PFSK-1 (cell line): ENCODE measurements at regions not wholly inside any gene's neighbourhood (a gene's known extent, or its start where the extent isn't known, plus 50 kb on each side); places are given as distances from the start of the nearest gene placed in this dataset.

Source experiments
- FOXP2 ChIP-seq: optimal IDR thresholded peaks from 2 replicates; pipeline ENCODE3; 2011; ENCODE audit warnings: borderline replicate concordance, control low read depth, inconsistent platforms; ENCODE audit not compliant: insufficient read depth; ENCODE audit errors: extremely low read length, extremely low read depth
- POLR2AphosphoS5 ChIP-seq: IDR thresholded peaks from 2 replicates; pipeline ENCODE4 v1.6.1; 2012; ENCODE audit warnings: low read depth, mild to moderate bottlenecking, control low read depth, low read length, moderate library complexity
- SIN3A ChIP-seq: IDR thresholded peaks from 2 replicates; pipeline ENCODE4 v1.6.1; 2012; ENCODE audit warnings: mild to moderate bottlenecking, low read length, moderate library complexity, borderline replicate concordance; ENCODE audit not compliant: insufficient read depth
- TAF1 ChIP-seq: IDR thresholded peaks from 2 replicates; pipeline ENCODE4 v1.6.1; 2012; ENCODE audit warnings: low read length, control low read depth, borderline replicate concordance; ENCODE audit not compliant: insufficient read depth
- TF ChIP-seq, protein P1 (sequence below), 2 experiments: IDR thresholded peaks; 2 replicates each; pipeline versions ENCODE4 v1.6.1 to v1.8.0; 2011 to 2012; ENCODE audit warnings: low read depth in 2 of 2, low read length in 2 of 2, control low read depth in 1 of 2, inconsistent platforms in 1 of 2, mild to moderate bottlenecking in 1 of 2, moderate library complexity in 1 of 2; ENCODE audit not compliant: insufficient read depth in 1 of 2

DNA sequence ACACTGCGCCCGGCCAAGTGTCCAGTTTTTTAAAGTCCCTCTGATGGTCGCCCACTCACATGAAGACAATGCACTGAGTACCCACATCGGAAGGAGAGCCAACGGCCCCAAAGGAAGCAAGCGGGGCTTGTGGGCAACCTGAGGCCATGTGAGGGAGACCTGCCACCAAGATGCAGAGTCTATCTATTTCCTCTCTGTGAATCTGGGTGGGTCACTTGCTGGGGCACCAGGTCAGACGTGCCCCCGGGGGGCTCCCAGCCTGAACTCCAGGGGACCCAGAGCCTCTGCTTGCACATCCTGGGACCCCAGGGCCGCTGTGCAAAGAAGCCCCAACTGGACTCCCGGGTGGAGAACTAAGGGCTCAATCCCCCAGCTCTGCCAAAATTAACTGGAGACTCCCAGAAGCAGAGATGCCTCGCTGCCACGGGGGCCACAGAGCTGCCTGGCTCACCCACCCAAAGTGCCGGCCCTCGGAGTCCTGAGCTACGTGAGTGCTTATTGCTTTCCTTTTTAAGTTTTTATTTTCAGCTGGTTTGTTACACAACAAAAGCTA lies 106.4 kb downstream of the BRD1 start:
- no peak for TF ChIP-seq SIN3A
- no peak for TF ChIP-seq FOXP2
- TF ChIP-seq, protein P1, sequence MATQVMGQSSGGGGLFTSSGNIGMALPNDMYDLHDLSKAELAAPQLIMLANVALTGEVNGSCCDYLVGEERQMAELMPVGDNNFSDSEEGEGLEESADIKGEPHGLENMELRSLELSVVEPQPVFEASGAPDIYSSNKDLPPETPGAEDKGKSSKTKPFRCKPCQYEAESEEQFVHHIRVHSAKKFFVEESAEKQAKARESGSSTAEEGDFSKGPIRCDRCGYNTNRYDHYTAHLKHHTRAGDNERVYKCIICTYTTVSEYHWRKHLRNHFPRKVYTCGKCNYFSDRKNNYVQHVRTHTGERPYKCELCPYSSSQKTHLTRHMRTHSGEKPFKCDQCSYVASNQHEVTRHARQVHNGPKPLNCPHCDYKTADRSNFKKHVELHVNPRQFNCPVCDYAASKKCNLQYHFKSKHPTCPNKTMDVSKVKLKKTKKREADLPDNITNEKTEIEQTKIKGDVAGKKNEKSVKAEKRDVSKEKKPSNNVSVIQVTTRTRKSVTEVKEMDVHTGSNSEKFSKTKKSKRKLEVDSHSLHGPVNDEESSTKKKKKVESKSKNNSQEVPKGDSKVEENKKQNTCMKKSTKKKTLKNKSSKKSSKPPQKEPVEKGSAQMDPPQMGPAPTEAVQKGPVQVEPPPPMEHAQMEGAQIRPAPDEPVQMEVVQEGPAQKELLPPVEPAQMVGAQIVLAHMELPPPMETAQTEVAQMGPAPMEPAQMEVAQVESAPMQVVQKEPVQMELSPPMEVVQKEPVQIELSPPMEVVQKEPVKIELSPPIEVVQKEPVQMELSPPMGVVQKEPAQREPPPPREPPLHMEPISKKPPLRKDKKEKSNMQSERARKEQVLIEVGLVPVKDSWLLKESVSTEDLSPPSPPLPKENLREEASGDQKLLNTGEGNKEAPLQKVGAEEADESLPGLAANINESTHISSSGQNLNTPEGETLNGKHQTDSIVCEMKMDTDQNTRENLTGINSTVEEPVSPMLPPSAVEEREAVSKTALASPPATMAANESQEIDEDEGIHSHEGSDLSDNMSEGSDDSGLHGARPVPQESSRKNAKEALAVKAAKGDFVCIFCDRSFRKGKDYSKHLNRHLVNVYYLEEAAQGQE (IDR thresholded peaks at IDR 0.05; ENCODE audit: insufficient read depth in 1 of 2, low read depth in 2 of 2, low read length in 2 of 2): no peak
- no peak for TF ChIP-seq TAF1
- no peak for TF ChIP-seq POLR2AphosphoS5

DNA sequence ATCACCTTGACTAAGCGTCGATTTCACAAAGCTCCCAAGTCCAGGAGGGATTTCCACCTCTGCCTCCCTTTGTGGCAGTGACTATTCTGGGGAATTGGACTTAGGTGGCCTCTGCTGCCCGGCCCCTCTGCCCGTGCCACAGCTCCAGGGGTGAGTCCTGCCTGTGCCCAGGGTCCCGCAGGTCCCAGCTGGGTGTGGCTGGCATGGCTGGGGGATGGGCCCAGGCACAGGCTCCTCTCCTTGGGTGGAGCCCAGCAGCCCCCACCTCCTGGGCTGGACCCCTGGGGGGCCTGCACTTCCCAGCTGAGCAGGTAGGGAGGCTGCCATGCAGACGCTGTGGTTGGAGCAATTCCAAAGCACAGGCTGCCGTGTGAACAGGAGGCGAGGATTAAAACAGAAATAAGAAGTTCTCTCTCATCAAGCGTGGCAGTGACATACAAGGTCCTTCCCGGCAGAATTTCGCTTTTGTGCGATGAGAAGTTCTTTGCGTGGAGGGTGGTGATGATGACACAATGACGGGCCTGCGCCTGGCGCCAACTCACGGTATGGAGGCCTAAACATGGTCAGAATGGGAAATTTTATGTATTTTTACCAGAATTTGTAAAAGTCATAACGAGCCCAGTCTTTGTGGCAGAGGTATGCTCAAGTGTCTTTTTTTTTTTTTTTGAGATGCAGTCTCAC lies 107.3 kb downstream of the BRD1 start:
- TF ChIP-seq SIN3A (no peak), TAF1 (no peak), POLR2AphosphoS5 (no peak)

- TF ChIP-seq POLR2AphosphoS5: no peak
- TF ChIP-seq TAF1: no peak
- TF ChIP-seq SIN3A: no peak
- TF ChIP-seq, protein P1 (IDR thresholded peaks at IDR 0.05; ENCODE audit: insufficient read depth in 1 of 2, low read depth in 2 of 2, low read length in 2 of 2): no peak
- no peak for TF ChIP-seq FOXP2
These were observed 108.6 kb downstream of the BRD1 start for GRCh38 chr22:49719046-49719445.

DNA sequence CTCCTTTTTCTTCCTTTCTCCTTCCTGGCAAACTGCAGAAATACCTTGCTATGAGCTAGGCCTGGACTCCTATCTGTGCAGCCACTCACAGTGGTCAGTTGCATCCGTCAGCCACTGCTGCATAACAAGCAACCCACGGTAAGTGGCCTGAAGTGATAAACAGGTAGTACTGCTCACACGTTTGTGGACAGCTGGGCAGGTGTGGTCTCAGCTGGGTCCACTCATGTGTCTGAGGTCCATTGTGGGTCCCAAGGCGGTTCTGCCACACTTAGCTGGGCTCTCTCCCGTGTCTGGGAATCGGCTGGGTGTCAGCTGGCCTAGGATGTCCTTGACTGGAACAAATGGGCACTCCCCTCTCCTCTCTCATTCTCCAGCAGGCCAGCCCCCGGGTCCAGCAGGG lies 109.3 kb downstream of the BRD1 start:
- no peak for TF ChIP-seq TAF1
- no peak for TF ChIP-seq FOXP2
- TF ChIP-seq, protein P1 (IDR thresholded peaks at IDR 0.05; ENCODE audit: insufficient read depth in 1 of 2, low read depth in 2 of 2, low read length in 2 of 2): no peak
- TF ChIP-seq POLR2AphosphoS5: no peak
- no peak for TF ChIP-seq SIN3A

GRCh38 chr22:49717322-49717919 lies 110.3 kb downstream of the BRD1 start:
- TF ChIP-seq, protein P1 (IDR thresholded peaks at IDR 0.05; ENCODE audit: insufficient read depth in 1 of 2, low read depth in 2 of 2, low read length in 2 of 2): no peak
- no peak for TF ChIP-seq SIN3A
